ENCODE measurements at regions not wholly inside any gene's neighbourhood (a gene's known extent, or its start where the extent isn't known, plus 50 kb on each side); places are given as distances from the start of the nearest gene placed in this dataset.

GRCh38 chr14:84566109-84566508 lies 963.8 kb upstream of the FLRT2 start:
- H3K4me3 ChIP-seq (ENCODE audit: low read length) = no peak overlapping the region
- TF ChIP-seq CTCF (IDR thresholded peaks at IDR 0.05; ENCODE audit: insufficient read depth, low read depth, low read length, missing control alignments) = no peak
- DNase-seq (ENCODE audit: low read depth) = no peak

DNA sequence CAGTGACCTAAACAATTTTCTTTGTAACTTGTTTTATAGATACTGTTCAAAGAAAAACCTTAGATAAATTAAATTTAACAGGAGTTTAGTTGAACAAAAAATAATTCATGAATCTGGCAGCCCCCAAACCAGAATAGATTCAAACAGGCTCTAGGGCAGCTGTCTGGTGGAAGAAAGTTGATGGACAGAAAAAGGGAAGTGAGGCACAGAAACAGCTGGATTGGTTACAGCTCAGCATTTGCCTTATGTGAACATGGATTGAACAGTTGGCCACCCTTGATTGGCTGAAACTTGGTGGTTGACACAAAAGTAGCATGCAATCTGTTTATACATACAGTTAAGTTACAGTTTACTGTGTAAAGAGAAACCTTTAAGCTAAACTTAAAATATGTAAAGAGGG lies 954.3 kb upstream of the FLRT2 start:
- TF ChIP-seq CTCF (IDR thresholded peaks at IDR 0.05; ENCODE audit: insufficient read depth, low read depth, low read length, missing control alignments) = no peak
- DNase-seq (ENCODE audit: low read depth) = no peak
- H3K4me3 ChIP-seq (ENCODE audit: low read length) = no peak overlapping the region

- TF ChIP-seq CTCF (IDR thresholded peaks at IDR 0.05; ENCODE audit: insufficient read depth, low read depth, low read length, missing control alignments) = no peak
- DNase-seq (ENCODE audit: low read depth) = no peak
- H3K4me3 ChIP-seq (ENCODE audit: low read length) = no peak overlapping the region
Observed at GRCh38 chr14:84579292-84579691, 950.7 kb upstream of the FLRT2 start.

- no peak for TF ChIP-seq CTCF (IDR thresholded peaks at IDR 0.05; ENCODE audit: insufficient read depth, low read depth, low read length, missing control alignments)
- DNase-seq (ENCODE audit: low read depth) = peak; percentile 2
- no peak overlapping the region for H3K4me3 ChIP-seq (ENCODE audit: low read length)
Observed at GRCh38 chr14:84581041-84581440, 948.9 kb upstream of the FLRT2 start.

GRCh38 chr14:84584511-84584910 lies 945.4 kb upstream of the FLRT2 start:
- no peak for DNase-seq (ENCODE audit: low read depth)
- no peak overlapping the region for H3K4me3 ChIP-seq (ENCODE audit: low read length)
- TF ChIP-seq CTCF (IDR thresholded peaks at IDR 0.05; ENCODE audit: insufficient read depth, low read depth, low read length, missing control alignments) = no peak

DNA sequence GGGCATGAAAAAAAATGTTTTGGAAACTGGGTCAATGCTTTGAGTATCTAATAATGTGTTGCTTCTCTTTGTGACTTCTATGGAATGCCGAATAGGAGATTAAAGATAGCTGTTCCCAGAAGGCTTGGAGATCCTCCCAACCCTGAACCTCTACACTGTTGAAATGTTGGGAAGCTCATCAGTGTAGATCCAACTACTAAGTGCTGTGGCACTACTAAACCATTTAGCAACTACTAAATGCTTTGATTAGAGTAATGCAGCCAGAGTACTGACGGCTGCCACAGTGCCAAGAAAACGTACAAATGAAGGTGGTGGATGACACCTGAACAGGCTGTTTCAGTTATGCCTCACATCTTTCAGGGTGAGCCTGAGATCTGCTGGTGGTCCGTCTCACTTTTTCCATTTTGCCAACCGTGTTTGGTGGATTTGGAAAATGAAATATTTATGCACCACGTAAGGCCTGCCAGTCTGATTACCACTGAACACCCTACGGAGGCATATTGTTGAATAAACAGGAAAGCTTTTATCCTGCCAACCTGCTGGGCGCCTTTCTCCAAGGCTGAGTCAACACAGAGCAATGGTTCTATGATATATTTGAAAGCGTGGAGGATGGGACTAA lies 938.0 kb upstream of the FLRT2 start:
- H3K4me3 ChIP-seq (ENCODE audit: low read length) = no peak overlapping the region
- no peak for TF ChIP-seq CTCF (IDR thresholded peaks at IDR 0.05; ENCODE audit: insufficient read depth, low read depth, low read length, missing control alignments)
- no peak for DNase-seq (ENCODE audit: low read depth)

- no peak for DNase-seq (ENCODE audit: low read depth)
- no peak overlapping the region for H3K4me3 ChIP-seq (ENCODE audit: low read length)
- TF ChIP-seq CTCF (IDR thresholded peaks at IDR 0.05; ENCODE audit: insufficient read depth, low read depth, low read length, missing control alignments) = no peak
Observed at GRCh38 chr14:84592770-84593169, 937.2 kb upstream of the FLRT2 start.
